ENCODE measurements at regions not wholly inside any gene's neighbourhood (a gene's known extent, or its start where the extent isn't known, plus 50 kb on each side); places are given as distances from the start of the nearest gene placed in this dataset.

DNA sequence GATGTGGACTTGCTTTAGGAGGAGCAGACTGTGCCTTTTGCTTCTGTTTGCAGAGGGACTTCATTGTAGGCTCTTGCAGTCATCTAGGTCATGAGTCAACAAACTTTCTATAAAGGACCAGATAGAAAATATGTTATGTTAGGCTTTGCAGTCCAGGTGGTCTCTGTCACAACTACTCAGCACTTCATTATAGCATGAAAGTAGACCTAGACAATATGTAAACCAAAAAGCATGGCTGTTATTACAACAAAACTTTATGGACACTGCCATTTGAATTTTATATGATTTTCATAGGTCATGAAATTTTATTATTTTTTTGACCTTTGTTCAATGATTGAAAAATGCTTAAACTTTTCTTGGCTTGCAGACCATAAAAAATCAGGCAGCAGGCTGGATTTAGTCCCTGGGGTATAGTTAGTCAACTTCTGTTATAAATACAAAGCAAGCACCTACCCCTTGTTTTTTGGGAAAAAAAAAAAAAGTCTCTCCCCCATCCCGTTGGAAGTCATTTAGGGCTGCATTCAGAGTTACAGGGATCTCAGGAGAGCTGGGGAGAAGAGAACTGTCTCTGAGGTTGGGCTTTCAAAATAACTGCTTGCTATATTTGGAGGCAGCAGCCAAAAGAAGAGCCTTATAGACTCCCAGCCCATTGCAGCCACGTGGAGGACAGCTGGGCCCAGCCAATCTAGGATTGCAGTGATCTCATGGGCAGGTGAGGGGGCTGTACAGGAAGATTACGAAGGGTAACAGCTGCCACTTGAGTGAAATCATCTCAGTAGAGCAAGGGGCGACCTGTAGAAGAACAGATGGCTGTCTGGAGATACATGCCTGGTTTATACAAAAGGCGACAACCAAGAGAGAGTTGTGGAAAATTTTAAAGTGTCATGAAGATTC lies 136.6 kb upstream of the TNC start:
- WGBS (ENCODE audit: insufficient coverage, low lambda C conversion rate): 67% methylated on average over 1 of the region's 5 CpGs
- H3K4me3 ChIP-seq (ENCODE audit: low read length): no peak overlapping the region
- peak in 1 of 2 donors; percentile 39 for DNase-seq
- no peak overlapping the region for H3K27ac ChIP-seq (ENCODE audit: low read length)
- no peaks in the 10 kb centered on the region for H3K9me3 ChIP-seq (ENCODE audit: control insufficient read depth, low read depth, low read length)
- no peaks in the 10 kb centered on the region for H3K27me3 ChIP-seq (ENCODE audit: control insufficient read depth, insufficient read depth, low read length)
- no peaks in the 10 kb centered on the region for H3K4me1 ChIP-seq (ENCODE audit: control insufficient read depth, insufficient read depth, low read length)
- no peaks in the 10 kb centered on the region for H3K36me3 ChIP-seq (ENCODE audit: control insufficient read depth, insufficient read depth, low read length)

DNA sequence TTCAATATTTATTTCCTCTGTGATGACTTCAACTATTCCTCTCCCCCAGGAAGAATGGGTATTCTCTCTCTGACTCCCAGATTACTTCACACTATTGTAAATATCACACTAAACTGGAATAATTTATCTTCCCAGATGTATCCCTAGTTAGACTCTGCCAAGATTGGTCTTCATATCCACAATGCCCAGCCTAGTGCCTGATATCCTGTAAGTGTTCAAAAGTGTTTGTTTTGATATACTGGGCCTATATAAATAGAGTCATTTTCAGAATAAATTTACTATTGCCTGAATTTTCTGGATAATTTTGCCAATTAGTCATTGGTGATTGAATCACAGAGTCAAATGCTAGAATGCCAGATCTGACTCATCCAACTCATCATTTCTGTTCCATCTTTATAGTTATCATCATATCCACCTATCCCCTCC lies 143.7 kb upstream of the TNC start:
- Histone ChIP-seq H3K36me3 (ENCODE audit: control insufficient read depth, insufficient read depth, low read length) (no peaks in the 10 kb centered on the region), H3K27ac (ENCODE audit: low read length) (no peak overlapping the region), H3K9me3 (ENCODE audit: control insufficient read depth, low read depth, low read length) (no peaks in the 10 kb centered on the region), H3K4me1 (ENCODE audit: control insufficient read depth, insufficient read depth, low read length) (no peaks in the 10 kb centered on the region), H3K27me3 (ENCODE audit: control insufficient read depth, insufficient read depth, low read length) (no peaks in the 10 kb centered on the region), H3K4me3 (ENCODE audit: low read length) (no peak overlapping the region)
- DNase-seq: no peak

DNA sequence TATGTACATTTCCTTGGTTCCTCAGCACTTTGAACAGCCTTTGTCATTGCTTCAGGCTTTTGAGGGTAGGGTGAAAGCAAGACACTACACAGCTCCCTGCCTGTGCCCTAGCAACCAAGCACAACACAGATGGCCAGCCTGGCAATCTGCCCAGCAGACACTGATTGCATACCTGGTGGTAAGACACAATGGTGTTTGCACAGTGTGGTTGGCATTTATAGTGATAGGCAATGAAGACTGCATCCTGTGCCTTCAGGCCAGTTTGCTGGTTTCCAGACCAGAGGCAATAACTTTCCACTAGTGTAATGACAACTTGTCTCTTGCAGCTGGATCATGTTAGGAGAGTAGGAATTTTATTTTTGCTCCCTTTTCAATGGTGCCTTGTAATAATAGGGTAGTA lies 144.5 kb upstream of the TNC start:
- DNase-seq: peak; percentile 81 to 92
- no peaks in the 10 kb centered on the region for H3K9me3 ChIP-seq (ENCODE audit: control insufficient read depth, low read depth, low read length)
- no peak overlapping the region for H3K4me3 ChIP-seq (ENCODE audit: low read length)

DNA sequence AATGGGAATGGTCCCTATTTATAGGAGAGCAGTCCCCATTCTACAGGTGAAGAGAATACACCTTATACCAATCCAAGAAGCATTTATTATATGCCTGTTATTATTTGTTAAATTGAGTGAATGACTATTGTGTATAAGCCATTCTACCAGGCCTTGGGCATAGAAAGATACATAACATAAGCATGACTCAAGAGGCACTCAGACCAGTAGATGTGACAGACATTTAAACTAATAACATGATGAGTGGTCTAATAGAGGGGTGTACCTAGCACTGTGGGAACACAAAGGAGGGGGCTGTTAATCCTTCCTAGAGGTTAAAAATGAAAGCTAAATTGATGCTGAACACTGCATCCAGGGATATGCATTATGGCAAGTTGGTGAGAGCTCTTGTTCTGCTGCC lies 145.0 kb upstream of the TNC start:
- H3K36me3 ChIP-seq (ENCODE audit: control insufficient read depth, insufficient read depth, low read length): no peaks in the 10 kb centered on the region
- H3K9me3 ChIP-seq (ENCODE audit: control insufficient read depth, low read depth, low read length): no peaks in the 10 kb centered on the region
- no peak overlapping the region for H3K4me3 ChIP-seq (ENCODE audit: low read length)
- no peaks in the 10 kb centered on the region for H3K4me1 ChIP-seq (ENCODE audit: control insufficient read depth, insufficient read depth, low read length)
- H3K27me3 ChIP-seq (ENCODE audit: control insufficient read depth, insufficient read depth, low read length): no peaks in the 10 kb centered on the region
- no peak for DNase-seq
- H3K27ac ChIP-seq (ENCODE audit: low read length): no peak overlapping the region

More for the DNA sequence above, 144.5 kb upstream of the TNC start:
- H3K27me3 ChIP-seq (ENCODE audit: control insufficient read depth, insufficient read depth, low read length): no peaks in the 10 kb centered on the region
- H3K4me1 ChIP-seq (ENCODE audit: control insufficient read depth, insufficient read depth, low read length): no peaks in the 10 kb centered on the region
- H3K36me3 ChIP-seq (ENCODE audit: control insufficient read depth, insufficient read depth, low read length): no peaks in the 10 kb centered on the region
- H3K27ac ChIP-seq (ENCODE audit: low read length): no peak overlapping the region

DNA sequence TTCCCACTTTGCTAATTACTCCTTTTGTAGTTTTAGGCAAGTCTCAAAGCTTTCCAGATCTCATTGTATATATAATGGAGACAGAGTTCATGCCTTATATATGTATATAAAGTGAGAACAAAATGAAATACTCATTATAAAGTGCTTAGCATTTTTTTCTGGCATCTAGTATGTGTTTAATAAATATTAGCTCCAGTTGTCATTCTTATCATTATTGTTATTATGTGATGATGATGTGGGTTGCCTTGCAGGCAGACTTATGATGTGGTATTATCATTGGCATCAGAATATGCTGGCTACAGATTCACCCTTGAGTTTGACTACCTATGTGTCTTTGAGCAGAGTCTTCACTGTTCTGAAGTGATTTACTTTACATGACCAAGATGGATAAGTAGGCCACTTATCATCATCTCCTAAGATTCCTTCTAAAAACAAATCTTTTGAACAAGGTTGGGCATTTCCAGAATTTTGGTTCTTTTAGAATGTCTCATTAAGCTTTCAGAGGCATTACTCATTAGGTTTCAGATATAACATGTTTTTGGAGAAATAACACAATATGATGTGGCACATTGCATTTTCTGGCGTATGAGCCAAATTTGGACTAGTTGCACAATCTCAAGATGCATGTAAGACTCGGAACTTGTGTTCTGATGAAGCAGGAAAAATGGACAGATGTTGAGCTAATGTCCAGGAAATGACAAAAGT lies 145.6 kb upstream of the TNC start:
- Histone ChIP-seq H3K27me3 (ENCODE audit: control insufficient read depth, insufficient read depth, low read length) (no peaks in the 10 kb centered on the region), H3K9me3 (ENCODE audit: control insufficient read depth, low read depth, low read length) (no peaks in the 10 kb centered on the region), H3K27ac (ENCODE audit: low read length) (no peak overlapping the region), H3K36me3 (ENCODE audit: control insufficient read depth, insufficient read depth, low read length) (no peaks in the 10 kb centered on the region), H3K4me1 (ENCODE audit: control insufficient read depth, insufficient read depth, low read length) (no peaks in the 10 kb centered on the region), H3K4me3 (ENCODE audit: low read length) (no peak overlapping the region)
- no peak for DNase-seq
- 100% methylated on average over 1 of the region's 2 CpGs for WGBS (ENCODE audit: insufficient coverage, low lambda C conversion rate)

DNA sequence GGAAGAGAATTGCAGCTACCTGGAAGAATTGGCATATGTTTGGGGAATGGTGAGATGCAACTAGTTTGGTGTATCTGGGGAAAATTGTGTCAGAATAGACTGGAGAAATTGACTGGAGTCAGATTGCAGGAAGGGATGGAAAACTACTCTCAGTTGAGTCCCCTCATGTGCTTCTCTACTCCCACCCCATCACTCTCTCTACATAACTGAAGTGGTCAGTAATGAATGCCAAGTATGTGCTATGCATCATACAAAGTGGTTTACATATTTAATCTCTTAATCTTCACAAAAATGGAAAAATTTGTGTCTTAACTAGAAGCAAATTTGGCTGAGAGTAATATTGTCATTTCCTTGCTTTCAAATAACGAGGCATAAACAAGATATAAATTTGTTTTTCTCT lies 146.4 kb upstream of the TNC start:
- no peaks in the 10 kb centered on the region for H3K27me3 ChIP-seq (ENCODE audit: control insufficient read depth, insufficient read depth, low read length)
- H3K4me3 ChIP-seq (ENCODE audit: low read length): no peak overlapping the region
- no peaks in the 10 kb centered on the region for H3K9me3 ChIP-seq (ENCODE audit: control insufficient read depth, low read depth, low read length)
- 86% methylated on average over 1 of the region's 1 CpG for WGBS (ENCODE audit: insufficient coverage, low lambda C conversion rate)
- no peak for DNase-seq
- H3K4me1 ChIP-seq (ENCODE audit: control insufficient read depth, insufficient read depth, low read length): no peaks in the 10 kb centered on the region
- no peaks in the 10 kb centered on the region for H3K36me3 ChIP-seq (ENCODE audit: control insufficient read depth, insufficient read depth, low read length)
- no peak overlapping the region for H3K27ac ChIP-seq (ENCODE audit: low read length)

DNA sequence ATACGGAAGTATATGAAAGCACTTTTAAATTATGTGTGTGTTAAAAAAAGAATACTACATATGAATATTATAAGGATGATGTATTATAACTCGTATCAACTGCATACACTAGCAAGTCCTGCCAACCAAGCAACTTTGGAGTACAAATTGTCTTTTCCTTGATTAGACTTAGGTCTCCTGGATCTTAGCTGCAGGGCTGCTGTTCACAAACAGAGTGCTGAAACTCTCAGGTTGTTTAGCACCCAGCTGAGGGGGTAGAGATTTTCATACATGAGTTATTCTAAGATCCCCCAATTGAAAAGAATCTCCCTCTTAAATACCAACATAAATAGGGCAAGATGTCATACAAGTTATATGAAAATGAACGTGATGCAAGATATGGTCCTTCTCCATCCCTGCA lies 149.8 kb upstream of the TNC start:
- H3K27me3 ChIP-seq (ENCODE audit: control insufficient read depth, insufficient read depth, low read length): no peaks in the 10 kb centered on the region
- DNase-seq: no peak
- H3K4me3 ChIP-seq (ENCODE audit: low read length): no peak overlapping the region
- H3K9me3 ChIP-seq (ENCODE audit: control insufficient read depth, low read depth, low read length): no peaks in the 10 kb centered on the region
- H3K36me3 ChIP-seq (ENCODE audit: control insufficient read depth, insufficient read depth, low read length): no peaks in the 10 kb centered on the region
- WGBS (ENCODE audit: insufficient coverage, low lambda C conversion rate): 100% methylated on average over 1 of the region's 3 CpGs
- H3K27ac ChIP-seq (ENCODE audit: low read length): no peak overlapping the region
- H3K4me1 ChIP-seq (ENCODE audit: control insufficient read depth, insufficient read depth, low read length): no peaks in the 10 kb centered on the region

DNA sequence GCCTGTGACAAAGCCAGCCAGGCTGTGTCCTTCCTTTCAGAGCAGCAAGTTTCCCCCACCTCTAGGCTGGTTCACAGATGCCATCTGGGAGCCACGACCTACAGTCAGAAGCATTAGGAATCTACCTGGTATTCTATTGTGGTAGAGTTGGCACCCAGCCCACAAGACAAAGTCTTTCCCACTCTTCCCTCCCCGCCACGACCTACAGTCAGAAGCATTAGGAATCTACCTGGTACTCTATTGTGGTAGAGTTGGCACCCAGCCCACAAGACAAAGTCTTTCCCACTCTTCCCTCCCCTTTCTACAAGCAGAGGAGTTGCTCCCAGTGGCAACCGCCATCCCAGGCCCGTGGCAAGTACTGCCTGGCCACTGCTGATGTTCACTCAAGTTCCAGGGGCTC lies 157.8 kb upstream of the TNC start:
- Histone ChIP-seq H3K27me3 (ENCODE audit: control insufficient read depth, insufficient read depth, low read length) (no peaks in the 10 kb centered on the region), H3K4me3 (ENCODE audit: low read length) (no peak overlapping the region), H3K27ac (ENCODE audit: low read length) (no peak overlapping the region), H3K36me3 (ENCODE audit: control insufficient read depth, insufficient read depth, low read length) (no peaks in the 10 kb centered on the region), H3K9me3 (ENCODE audit: control insufficient read depth, low read depth, low read length) (no peaks in the 10 kb centered on the region), H3K4me1 (ENCODE audit: control insufficient read depth, insufficient read depth, low read length) (peaks cover 3% of the 10 kb centered on the region)
- WGBS (ENCODE audit: insufficient coverage, low lambda C conversion rate): no CpG with 5 or more reads among the region's 5 CpGs
- no peak for DNase-seq

DNA sequence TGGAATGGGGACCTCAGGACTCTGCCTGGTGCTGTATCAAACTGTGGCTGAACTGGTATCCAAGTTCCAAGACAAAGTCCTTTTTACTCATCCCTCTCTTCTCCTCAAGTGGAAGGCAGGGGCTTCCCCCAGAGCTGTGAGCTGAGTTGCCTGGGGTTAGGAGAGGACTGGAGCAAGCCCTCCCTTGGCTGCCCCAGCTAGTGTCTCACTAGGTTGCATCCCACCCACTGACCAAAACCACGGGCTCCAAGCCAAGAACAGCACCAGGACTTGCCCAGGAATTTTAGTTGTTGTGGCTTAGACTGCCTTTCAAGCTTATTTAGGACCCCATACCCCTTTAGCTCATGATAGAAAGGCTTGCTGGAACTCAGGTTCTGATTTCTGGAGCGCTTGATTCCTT lies 158.7 kb upstream of the TNC start:
- no peak overlapping the region for H3K4me3 ChIP-seq (ENCODE audit: low read length)
- no peak overlapping the region for H3K27ac ChIP-seq (ENCODE audit: low read length)
- DNase-seq: no peak
- H3K9me3 ChIP-seq (ENCODE audit: control insufficient read depth, low read depth, low read length): no peaks in the 10 kb centered on the region
- H3K27me3 ChIP-seq (ENCODE audit: control insufficient read depth, insufficient read depth, low read length): no peaks in the 10 kb centered on the region
- peaks cover 3% of the 10 kb centered on the region for H3K4me1 ChIP-seq (ENCODE audit: control insufficient read depth, insufficient read depth, low read length)
- no peaks in the 10 kb centered on the region for H3K36me3 ChIP-seq (ENCODE audit: control insufficient read depth, insufficient read depth, low read length)
- WGBS (ENCODE audit: insufficient coverage, low lambda C conversion rate): no CpG with 5 or more reads among the region's 2 CpGs

DNA sequence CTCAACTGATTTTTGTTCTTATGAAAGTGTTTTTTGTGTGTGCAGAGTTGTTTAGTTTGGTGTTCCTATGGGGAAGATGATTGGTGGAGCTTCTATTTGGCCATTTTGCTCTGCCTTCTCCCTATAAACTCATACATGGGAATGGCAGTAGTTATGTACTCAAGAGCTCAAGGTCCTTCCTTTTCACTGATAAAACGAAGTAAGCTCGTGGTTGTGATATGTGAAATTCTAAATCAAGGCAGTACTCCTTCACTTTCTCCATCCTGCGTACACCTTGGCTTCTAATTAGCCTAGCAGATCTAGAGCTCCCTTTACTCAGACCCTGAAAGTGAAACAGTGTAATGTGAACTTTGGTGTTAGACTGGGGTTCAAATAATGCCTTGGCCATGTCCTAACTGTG lies 159.3 kb upstream of the TNC start:
- H3K36me3 ChIP-seq (ENCODE audit: control insufficient read depth, insufficient read depth, low read length): no peaks in the 10 kb centered on the region
- peak; percentile 48 to 74 for DNase-seq
- 60% methylated on average over 1 of the region's 3 CpGs for WGBS (ENCODE audit: insufficient coverage, low lambda C conversion rate)

More for the DNA sequence above, 159.3 kb upstream of the TNC start:
- no peaks in the 10 kb centered on the region for H3K9me3 ChIP-seq (ENCODE audit: control insufficient read depth, low read depth, low read length)
- no peaks in the 10 kb centered on the region for H3K27me3 ChIP-seq (ENCODE audit: control insufficient read depth, insufficient read depth, low read length)
- no peak overlapping the region for H3K4me3 ChIP-seq (ENCODE audit: low read length)
- H3K27ac ChIP-seq (ENCODE audit: low read length): no peak overlapping the region
- peaks cover 3% of the 10 kb centered on the region for H3K4me1 ChIP-seq (ENCODE audit: control insufficient read depth, insufficient read depth, low read length)

Data from large intestine (tissue), 3 donors.